SU-DHL-6 (cell line): ENCODE measurements at regions not wholly inside any gene's neighbourhood (a gene's known extent, or its start where the extent isn't known, plus 50 kb on each side); places are given as distances from the start of the nearest gene placed in this dataset.

Experiments
- H2AFZ ChIP-seq: fragments of 200-600 bp; sonication (generic); 2 replicates; pipeline ENCODE4 v1.6.1; 2014; ENCODE audit warnings: low read depth, mild to moderate bottlenecking, moderate library complexity, mixed read lengths, antibody characterized with exemption, low read length; ENCODE audit not compliant: severe bottlenecking
- H3F3A ChIP-seq: fragments of 200-600 bp; shearing (Covaris generic); 2 replicates; pipeline ENCODE4 v1.6.0; 2016; ENCODE audit warnings: antibody characterized with exemption, mild to moderate bottlenecking; ENCODE audit not compliant: insufficient read depth
- H3K27ac ChIP-seq: fragments of 200-600 bp; sonication (generic); 2 replicates; pipeline ENCODE4 v1.5.1; 2016; ENCODE audit warnings: low read depth, mild to moderate bottlenecking, low read length, moderate library complexity, mixed read lengths
- H3K27me3 ChIP-seq: fragments of 200-600 bp; sonication (generic), shearing (Covaris generic); 2 replicates; pipeline ENCODE4 v1.6.0; 2014; ENCODE audit warnings: mild to moderate bottlenecking, low read length
- H3K36me3 ChIP-seq: fragments of 200-600 bp; sonication (generic); 2 replicates; pipeline ENCODE4 v1.6.1; 2014; ENCODE audit warnings: mild to moderate bottlenecking, low read length, mixed read lengths
- H3K4me2 ChIP-seq: fragments of 300-600, 200-600 bp; shearing (Covaris generic), sonication (generic); 2 replicates; pipeline ENCODE4 v1.6.0; 2014; ENCODE audit warnings: low read length, low read depth, mild to moderate bottlenecking; ENCODE audit not compliant: poor library complexity, severe bottlenecking
- H3K4me3 ChIP-seq: fragments of 200-600 bp; sonication (generic); 2 replicates; pipeline ENCODE4 v1.5.1; 2014; ENCODE audit warnings: antibody characterized with exemption, low read length, mild to moderate bottlenecking, mixed read lengths; ENCODE audit not compliant: insufficient read depth, poor library complexity, severe bottlenecking
- H3K79me2 ChIP-seq: fragments of 200-600 bp; sonication (generic); 2 replicates; pipeline ENCODE4 v1.6.1; 2014; ENCODE audit warnings: mild to moderate bottlenecking, low read length, moderate library complexity; ENCODE audit not compliant: insufficient read depth
- H3K9ac ChIP-seq: fragments of 200-600 bp; sonication (generic); 2 replicates; pipeline ENCODE4 v1.7.0; 2014; ENCODE audit warnings: mild to moderate bottlenecking, low read length
- H3K9me2 ChIP-seq: fragments of 200-600 bp; sonication (generic); replicated peaks from 2 replicates; pipeline ENCODE4 v1.6.1; 2014; ENCODE audit warnings: low read length; ENCODE audit not compliant: insufficient read depth
- H3K9me3 ChIP-seq: fragments of 200-600 bp; sonication (generic); 2 replicates; pipeline ENCODE4 v1.6.1; 2014; ENCODE audit warnings: low read length, mixed read lengths; ENCODE audit not compliant: insufficient read depth
- H4K20me1 ChIP-seq: fragments of 200-600 bp; sonication (generic); 2 replicates; pipeline ENCODE4 v1.6.1; 2014; ENCODE audit warnings: low read depth, mild to moderate bottlenecking, antibody characterized with exemption, low read length, moderate library complexity, mixed read lengths
- CTCF ChIP-seq: fragments of 200-600 bp; sonication (generic); IDR thresholded peaks from one replicate; pipeline ENCODE4 v1.5.1; 2017; ENCODE audit warnings: antibody characterized with exemption, mild to moderate bottlenecking, low read length, moderate library complexity; ENCODE audit not compliant: insufficient read depth, poor library complexity, severe bottlenecking
- EZH2phosphoT487 ChIP-seq: fragments of 200-600 bp; sonication (generic), shearing (Covaris generic); conservative IDR thresholded peaks from 2 replicates; pipeline ENCODE4 v1.6.1; 2018; ENCODE audit warnings: mild to moderate bottlenecking, antibody characterized with exemption, low read length, moderate library complexity, mixed read lengths

- Histone ChIP-seq H3K4me3 (no peak overlapping the region), H3F3A (no peaks in the 10 kb centered on the region), H3K9ac (no peak overlapping the region), H3K27ac (no peak overlapping the region), H3K9me2 (no peaks in the 10 kb centered on the region), H3K9me3 (no peaks in the 10 kb centered on the region), H3K4me2 (no peak overlapping the region), H4K20me1 (no peaks in the 10 kb centered on the region), H3K27me3 (no peaks in the 10 kb centered on the region), H2AFZ (no peak overlapping the region), H3K79me2 (no peaks in the 10 kb centered on the region), H3K36me3 (no peaks in the 10 kb centered on the region)
- TF ChIP-seq EZH2phosphoT487 (no peak), CTCF (no peak)
Observed at GRCh38 chr10:78464118-78464855, 430.6 kb downstream of the RPS24 start.

DNA sequence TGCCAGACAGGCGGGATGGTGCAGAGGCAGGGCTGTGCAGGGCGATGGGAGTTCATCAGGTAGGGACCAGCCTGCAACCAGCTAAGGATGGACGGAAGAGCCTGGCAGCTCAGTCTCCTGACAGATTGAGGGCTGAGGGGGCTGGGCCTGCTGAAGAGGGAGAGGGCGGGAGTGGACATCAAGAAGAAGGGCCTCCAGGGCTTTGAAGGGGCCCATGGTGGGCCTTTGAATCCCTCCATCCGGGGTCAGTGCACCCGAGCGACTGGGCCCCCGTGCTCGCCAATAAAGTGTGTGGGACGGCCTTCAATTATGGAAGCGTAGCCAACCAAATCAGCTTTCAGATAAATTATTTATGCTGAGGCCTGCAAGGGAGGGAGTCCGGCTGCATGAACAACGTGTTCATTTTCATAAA is 431.2 kb downstream of the RPS24 start:
- H2AFZ ChIP-seq, result no peak overlapping the region
- H3K36me3 ChIP-seq, result no peaks in the 10 kb centered on the region
- H3K27me3 ChIP-seq, result no peaks in the 10 kb centered on the region
- H3K9me2 ChIP-seq, result no peaks in the 10 kb centered on the region
- H3K27ac ChIP-seq, result no peak overlapping the region
- H4K20me1 ChIP-seq, result no peaks in the 10 kb centered on the region
- no peak overlapping the region for H3K4me3 ChIP-seq
- no peaks in the 10 kb centered on the region for H3K79me2 ChIP-seq
- no peak overlapping the region for H3K4me2 ChIP-seq
- H3K9ac ChIP-seq, result no peak overlapping the region
- H3K9me3 ChIP-seq, result no peaks in the 10 kb centered on the region
- TF ChIP-seq CTCF, result no peak
- no peak for TF ChIP-seq EZH2phosphoT487
- H3F3A ChIP-seq, result no peaks in the 10 kb centered on the region

GRCh38 chr10:78465431-78465830 is 431.8 kb downstream of the RPS24 start:
- no peak for TF ChIP-seq EZH2phosphoT487
- TF ChIP-seq CTCF, result no peak

More at GRCh38 chr10:78465431-78465830, 431.8 kb downstream of the RPS24 start:
- H2AFZ ChIP-seq, result no peak overlapping the region
- no peak overlapping the region for H3K9ac ChIP-seq
- no peak overlapping the region for H3K4me2 ChIP-seq
- H3F3A ChIP-seq, result no peaks in the 10 kb centered on the region
- no peaks in the 10 kb centered on the region for H3K9me3 ChIP-seq
- H4K20me1 ChIP-seq, result no peaks in the 10 kb centered on the region
- H3K4me3 ChIP-seq, result no peak overlapping the region
- no peaks in the 10 kb centered on the region for H3K9me2 ChIP-seq
- H3K27ac ChIP-seq, result no peak overlapping the region
- H3K27me3 ChIP-seq, result no peaks in the 10 kb centered on the region
- no peaks in the 10 kb centered on the region for H3K36me3 ChIP-seq
- H3K79me2 ChIP-seq, result no peaks in the 10 kb centered on the region
